ENCODE measurements at regions not wholly inside any gene's neighbourhood (a gene's known extent, or its start where the extent isn't known, plus 50 kb on each side); places are given as distances from the start of the nearest gene placed in this dataset.

GRCh38 chr14:101076451-101077198, 173.1 kb upstream of the RTL1 start:
- FAIRE-seq = no peak
- TF ChIP-seq PAX5 (IDR thresholded peaks at IDR 0.05; ENCODE audit: insufficient read depth, low read length, severe bottlenecking) (no peak), SPI1 (IDR thresholded peaks at IDR 0.05; ENCODE audit: low read depth, low read length) (no peak), POU2F2 (IDR thresholded peaks at IDR 0.05; ENCODE audit: low read depth, low read length) (no peak), POLR2A (IDR thresholded peaks at IDR 0.05; ENCODE audit: low read depth, low read length) (no peak), POLR2AphosphoS5 (IDR thresholded peaks at IDR 0.05; ENCODE audit: low read depth, low read length) (no peak), TAF1 (IDR thresholded peaks at IDR 0.05; ENCODE audit: low read depth, low read length) (no peak)
- DNase-seq (ENCODE audit: insufficient read length, low spot score) = no peak

GRCh38 chr14:101077481-101078074, 174.1 kb upstream of the RTL1 start:
- TF ChIP-seq SPI1 (IDR thresholded peaks at IDR 0.05; ENCODE audit: low read depth, low read length) (no peak), POU2F2 (IDR thresholded peaks at IDR 0.05; ENCODE audit: low read depth, low read length) (no peak), PAX5 (IDR thresholded peaks at IDR 0.05; ENCODE audit: insufficient read depth, low read length, severe bottlenecking) (no peak), POLR2AphosphoS5 (IDR thresholded peaks at IDR 0.05; ENCODE audit: low read depth, low read length) (no peak), TAF1 (IDR thresholded peaks at IDR 0.05; ENCODE audit: low read depth, low read length) (no peak), POLR2A (IDR thresholded peaks at IDR 0.05; ENCODE audit: low read depth, low read length) (no peak)
- DNase-seq (ENCODE audit: insufficient read length, low spot score) = no peak
- FAIRE-seq = no peak

GRCh38 chr14:101078170-101078891, 174.8 kb upstream of the RTL1 start:
- DNase-seq (ENCODE audit: insufficient read length, low spot score) (no peak), FAIRE-seq (no peak)
- TF ChIP-seq POLR2AphosphoS5 (IDR thresholded peaks at IDR 0.05; ENCODE audit: low read depth, low read length) (no peak), POLR2A (IDR thresholded peaks at IDR 0.05; ENCODE audit: low read depth, low read length) (no peak), PAX5 (IDR thresholded peaks at IDR 0.05; ENCODE audit: insufficient read depth, low read length, severe bottlenecking) (no peak), POU2F2 (IDR thresholded peaks at IDR 0.05; ENCODE audit: low read depth, low read length) (no peak), SPI1 (IDR thresholded peaks at IDR 0.05; ENCODE audit: low read depth, low read length) (no peak), TAF1 (IDR thresholded peaks at IDR 0.05; ENCODE audit: low read depth, low read length) (no peak)

- FAIRE-seq (no peak), DNase-seq (ENCODE audit: insufficient read length, low spot score) (no peak)
- no peak for TF ChIP-seq SPI1 (IDR thresholded peaks at IDR 0.05; ENCODE audit: low read depth, low read length)
Observed at GRCh38 chr14:101078892-101079221, 175.3 kb upstream of the RTL1 start.

- no peak for DNase-seq (ENCODE audit: insufficient read length, low spot score)
- FAIRE-seq = no peak
- TF ChIP-seq PAX5 (IDR thresholded peaks at IDR 0.05; ENCODE audit: insufficient read depth, low read length, severe bottlenecking) (no peak), POU2F2 (IDR thresholded peaks at IDR 0.05; ENCODE audit: low read depth, low read length) (no peak), POLR2A (IDR thresholded peaks at IDR 0.05; ENCODE audit: low read depth, low read length) (no peak), TAF1 (IDR thresholded peaks at IDR 0.05; ENCODE audit: low read depth, low read length) (no peak), POLR2AphosphoS5 (IDR thresholded peaks at IDR 0.05; ENCODE audit: low read depth, low read length) (no peak)
Observed at GRCh38 chr14:101080922-101081593, 177.5 kb upstream of the RTL1 start.

GRCh38 chr14:101082036-101082435, 178.5 kb upstream of the RTL1 start:
- DNase-seq (ENCODE audit: insufficient read length, low spot score) (no peak), FAIRE-seq (no peak)
- TF ChIP-seq POLR2A (IDR thresholded peaks at IDR 0.05; ENCODE audit: low read depth, low read length) (no peak), PAX5 (IDR thresholded peaks at IDR 0.05; ENCODE audit: insufficient read depth, low read length, severe bottlenecking) (no peak), POU2F2 (IDR thresholded peaks at IDR 0.05; ENCODE audit: low read depth, low read length) (no peak), SPI1 (IDR thresholded peaks at IDR 0.05; ENCODE audit: low read depth, low read length) (no peak), TAF1 (IDR thresholded peaks at IDR 0.05; ENCODE audit: low read depth, low read length) (no peak), POLR2AphosphoS5 (IDR thresholded peaks at IDR 0.05; ENCODE audit: low read depth, low read length) (no peak)

- TF ChIP-seq POLR2A (IDR thresholded peaks at IDR 0.05; ENCODE audit: low read depth, low read length) (no peak), TAF1 (IDR thresholded peaks at IDR 0.05; ENCODE audit: low read depth, low read length) (no peak), POU2F2 (IDR thresholded peaks at IDR 0.05; ENCODE audit: low read depth, low read length) (no peak), SPI1 (IDR thresholded peaks at IDR 0.05; ENCODE audit: low read depth, low read length) (no peak), PAX5 (IDR thresholded peaks at IDR 0.05; ENCODE audit: insufficient read depth, low read length, severe bottlenecking) (no peak), POLR2AphosphoS5 (IDR thresholded peaks at IDR 0.05; ENCODE audit: low read depth, low read length) (no peak)
- FAIRE-seq = no peak
Observed at GRCh38 chr14:101082436-101083384, 179.2 kb upstream of the RTL1 start.

GRCh38 chr14:101083564-101084435, 180.3 kb upstream of the RTL1 start:
- no peak for TF ChIP-seq POU2F2 (IDR thresholded peaks at IDR 0.05; ENCODE audit: low read depth, low read length)
- TF ChIP-seq POLR2AphosphoS5 (IDR thresholded peaks at IDR 0.05; ENCODE audit: low read depth, low read length) = no peak
- TF ChIP-seq POLR2A (IDR thresholded peaks at IDR 0.05; ENCODE audit: low read depth, low read length) = no peak
- no peak for TF ChIP-seq TAF1 (IDR thresholded peaks at IDR 0.05; ENCODE audit: low read depth, low read length)
- DNase-seq (ENCODE audit: insufficient read length, low spot score) (no peak), FAIRE-seq (no peak)

More at GRCh38 chr14:101082436-101083384, 179.2 kb upstream of the RTL1 start:
- no peak for DNase-seq (ENCODE audit: insufficient read length, low spot score)
